ENCODE measurements at regions not wholly inside any gene's neighbourhood (a gene's known extent, or its start where the extent isn't known, plus 50 kb on each side); places are given as distances from the start of the nearest gene placed in this dataset.

DNA sequence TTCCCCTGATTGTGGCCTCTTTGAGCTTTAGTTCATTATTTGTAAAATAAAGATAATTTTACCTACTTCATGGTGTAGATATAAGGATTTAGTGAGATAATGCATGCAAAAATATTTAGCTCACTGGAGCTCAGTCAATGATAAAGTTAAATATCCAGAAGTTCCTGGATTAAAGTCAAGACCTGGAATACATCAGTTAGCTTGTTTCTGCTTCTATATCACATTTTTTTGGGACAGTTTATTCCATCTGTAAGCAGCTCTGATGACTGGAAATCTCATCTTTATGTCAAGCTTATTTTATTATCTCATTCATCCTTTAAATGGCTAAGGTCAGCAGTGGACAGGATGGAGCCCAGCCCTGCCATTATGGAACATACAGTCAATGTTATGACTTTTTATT is 152.0 kb downstream of the EVA1A start:
- TF ChIP-seq, protein P1, sequence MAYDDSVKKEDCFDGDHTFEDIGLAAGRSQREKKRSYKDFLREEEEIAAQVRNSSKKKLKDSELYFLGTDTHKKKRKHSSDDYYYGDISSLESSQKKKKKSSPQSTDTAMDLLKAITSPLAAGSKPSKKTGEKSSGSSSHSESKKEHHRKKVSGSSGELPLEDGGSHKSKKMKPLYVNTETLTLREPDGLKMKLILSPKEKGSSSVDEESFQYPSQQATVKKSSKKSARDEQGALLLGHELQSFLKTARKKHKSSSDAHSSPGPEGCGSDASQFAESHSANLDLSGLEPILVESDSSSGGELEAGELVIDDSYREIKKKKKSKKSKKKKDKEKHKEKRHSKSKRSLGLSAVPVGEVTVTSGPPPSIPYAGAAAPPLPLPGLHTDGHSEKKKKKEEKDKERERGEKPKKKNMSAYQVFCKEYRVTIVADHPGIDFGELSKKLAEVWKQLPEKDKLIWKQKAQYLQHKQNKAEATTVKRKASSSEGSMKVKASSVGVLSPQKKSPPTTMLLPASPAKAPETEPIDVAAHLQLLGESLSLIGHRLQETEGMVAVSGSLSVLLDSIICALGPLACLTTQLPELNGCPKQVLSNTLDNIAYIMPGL (CRISPR knock-in tag; IDR thresholded peaks at IDR 0.05; ENCODE audit: borderline replicate concordance): no peak
- TF ChIP-seq RFX5 (IDR thresholded peaks at IDR 0.05) (no peak), FOSB (CRISPR knock-in tag; IDR thresholded peaks at IDR 0.05) (no peak), CEBPB (IDR thresholded peaks at IDR 0.05) (no peak), MAX (IDR thresholded peaks at IDR 0.05) (no peak)
- TF ChIP-seq, protein P2, sequence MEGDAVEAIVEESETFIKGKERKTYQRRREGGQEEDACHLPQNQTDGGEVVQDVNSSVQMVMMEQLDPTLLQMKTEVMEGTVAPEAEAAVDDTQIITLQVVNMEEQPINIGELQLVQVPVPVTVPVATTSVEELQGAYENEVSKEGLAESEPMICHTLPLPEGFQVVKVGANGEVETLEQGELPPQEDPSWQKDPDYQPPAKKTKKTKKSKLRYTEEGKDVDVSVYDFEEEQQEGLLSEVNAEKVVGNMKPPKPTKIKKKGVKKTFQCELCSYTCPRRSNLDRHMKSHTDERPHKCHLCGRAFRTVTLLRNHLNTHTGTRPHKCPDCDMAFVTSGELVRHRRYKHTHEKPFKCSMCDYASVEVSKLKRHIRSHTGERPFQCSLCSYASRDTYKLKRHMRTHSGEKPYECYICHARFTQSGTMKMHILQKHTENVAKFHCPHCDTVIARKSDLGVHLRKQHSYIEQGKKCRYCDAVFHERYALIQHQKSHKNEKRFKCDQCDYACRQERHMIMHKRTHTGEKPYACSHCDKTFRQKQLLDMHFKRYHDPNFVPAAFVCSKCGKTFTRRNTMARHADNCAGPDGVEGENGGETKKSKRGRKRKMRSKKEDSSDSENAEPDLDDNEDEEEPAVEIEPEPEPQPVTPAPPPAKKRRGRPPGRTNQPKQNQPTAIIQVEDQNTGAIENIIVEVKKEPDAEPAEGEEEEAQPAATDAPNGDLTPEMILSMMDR (IDR thresholded peaks at IDR 0.05): no peak
- TF ChIP-seq, protein P3, sequence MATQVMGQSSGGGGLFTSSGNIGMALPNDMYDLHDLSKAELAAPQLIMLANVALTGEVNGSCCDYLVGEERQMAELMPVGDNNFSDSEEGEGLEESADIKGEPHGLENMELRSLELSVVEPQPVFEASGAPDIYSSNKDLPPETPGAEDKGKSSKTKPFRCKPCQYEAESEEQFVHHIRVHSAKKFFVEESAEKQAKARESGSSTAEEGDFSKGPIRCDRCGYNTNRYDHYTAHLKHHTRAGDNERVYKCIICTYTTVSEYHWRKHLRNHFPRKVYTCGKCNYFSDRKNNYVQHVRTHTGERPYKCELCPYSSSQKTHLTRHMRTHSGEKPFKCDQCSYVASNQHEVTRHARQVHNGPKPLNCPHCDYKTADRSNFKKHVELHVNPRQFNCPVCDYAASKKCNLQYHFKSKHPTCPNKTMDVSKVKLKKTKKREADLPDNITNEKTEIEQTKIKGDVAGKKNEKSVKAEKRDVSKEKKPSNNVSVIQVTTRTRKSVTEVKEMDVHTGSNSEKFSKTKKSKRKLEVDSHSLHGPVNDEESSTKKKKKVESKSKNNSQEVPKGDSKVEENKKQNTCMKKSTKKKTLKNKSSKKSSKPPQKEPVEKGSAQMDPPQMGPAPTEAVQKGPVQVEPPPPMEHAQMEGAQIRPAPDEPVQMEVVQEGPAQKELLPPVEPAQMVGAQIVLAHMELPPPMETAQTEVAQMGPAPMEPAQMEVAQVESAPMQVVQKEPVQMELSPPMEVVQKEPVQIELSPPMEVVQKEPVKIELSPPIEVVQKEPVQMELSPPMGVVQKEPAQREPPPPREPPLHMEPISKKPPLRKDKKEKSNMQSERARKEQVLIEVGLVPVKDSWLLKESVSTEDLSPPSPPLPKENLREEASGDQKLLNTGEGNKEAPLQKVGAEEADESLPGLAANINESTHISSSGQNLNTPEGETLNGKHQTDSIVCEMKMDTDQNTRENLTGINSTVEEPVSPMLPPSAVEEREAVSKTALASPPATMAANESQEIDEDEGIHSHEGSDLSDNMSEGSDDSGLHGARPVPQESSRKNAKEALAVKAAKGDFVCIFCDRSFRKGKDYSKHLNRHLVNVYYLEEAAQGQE (IDR thresholded peaks at IDR 0.05): no peak
